Epithelial cell of esophagus (primary cell): ENCODE measurements at regions not wholly inside any gene's neighbourhood (a gene's known extent, or its start where the extent isn't known, plus 50 kb on each side); places are given as distances from the start of the nearest gene placed in this dataset.

Experiments used
- DNase-seq: peaks from one replicate; pipeline ENCODE4 v3.0.0; 2010; ENCODE audit warnings: low read depth
- H3K4me3 ChIP-seq: 2 replicates; pipeline ENCODE4 v1.5.1; 2011; ENCODE audit warnings: mild to moderate bottlenecking, low read length, control low read depth
- TF ChIP-seq, protein P1 (sequence below): IDR thresholded peaks from 2 replicates; pipeline ENCODE4 v1.5.1; 2011; ENCODE audit warnings: low read depth, mild to moderate bottlenecking, low read length, control low read depth, inconsistent platforms; ENCODE audit not compliant: insufficient read depth; ENCODE audit errors: missing control alignments

DNA sequence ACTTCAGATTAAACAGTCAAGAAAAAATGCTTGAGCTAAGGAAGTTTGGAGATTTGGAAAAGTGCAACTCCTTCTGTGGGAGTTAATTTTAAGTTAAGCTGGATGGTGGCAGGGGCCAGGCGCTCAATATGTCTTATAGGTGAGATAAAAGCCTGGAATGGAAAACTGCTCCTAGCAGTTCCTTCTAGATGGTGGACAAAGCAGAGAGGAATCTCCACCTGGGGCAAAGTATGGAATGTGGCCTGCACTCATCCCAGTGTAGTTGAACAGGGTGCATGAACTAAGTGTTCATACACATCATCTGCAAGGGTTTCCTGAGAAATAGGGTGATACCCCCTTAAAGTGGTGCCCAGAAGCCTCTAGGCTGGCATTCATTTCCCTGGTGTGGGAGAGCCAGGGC lies 227.1 kb downstream of the FGF13 start:
- no peak overlapping the region for H3K4me3 ChIP-seq
- TF ChIP-seq, protein P1, sequence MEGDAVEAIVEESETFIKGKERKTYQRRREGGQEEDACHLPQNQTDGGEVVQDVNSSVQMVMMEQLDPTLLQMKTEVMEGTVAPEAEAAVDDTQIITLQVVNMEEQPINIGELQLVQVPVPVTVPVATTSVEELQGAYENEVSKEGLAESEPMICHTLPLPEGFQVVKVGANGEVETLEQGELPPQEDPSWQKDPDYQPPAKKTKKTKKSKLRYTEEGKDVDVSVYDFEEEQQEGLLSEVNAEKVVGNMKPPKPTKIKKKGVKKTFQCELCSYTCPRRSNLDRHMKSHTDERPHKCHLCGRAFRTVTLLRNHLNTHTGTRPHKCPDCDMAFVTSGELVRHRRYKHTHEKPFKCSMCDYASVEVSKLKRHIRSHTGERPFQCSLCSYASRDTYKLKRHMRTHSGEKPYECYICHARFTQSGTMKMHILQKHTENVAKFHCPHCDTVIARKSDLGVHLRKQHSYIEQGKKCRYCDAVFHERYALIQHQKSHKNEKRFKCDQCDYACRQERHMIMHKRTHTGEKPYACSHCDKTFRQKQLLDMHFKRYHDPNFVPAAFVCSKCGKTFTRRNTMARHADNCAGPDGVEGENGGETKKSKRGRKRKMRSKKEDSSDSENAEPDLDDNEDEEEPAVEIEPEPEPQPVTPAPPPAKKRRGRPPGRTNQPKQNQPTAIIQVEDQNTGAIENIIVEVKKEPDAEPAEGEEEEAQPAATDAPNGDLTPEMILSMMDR, result no peak
- DNase-seq, result no peak

DNA sequence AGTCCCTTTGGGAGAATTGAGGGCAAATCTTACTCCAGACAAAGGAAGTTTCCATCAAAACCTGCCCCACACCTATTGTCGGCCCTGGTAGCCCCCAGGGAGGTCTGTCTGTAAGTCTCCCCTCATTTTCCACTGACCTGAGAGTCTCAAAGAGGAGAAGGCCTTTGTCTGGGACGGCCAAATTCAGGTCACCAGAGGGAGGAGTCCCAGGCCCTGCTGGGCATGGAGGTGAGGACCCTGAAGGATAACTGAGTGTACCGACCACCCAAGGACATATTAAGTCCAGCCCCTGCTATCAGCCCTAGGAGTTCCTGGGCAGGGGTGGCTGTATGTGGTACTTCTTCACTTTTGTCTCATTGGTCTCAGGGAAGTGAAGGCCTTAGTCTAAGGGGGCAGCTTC lies 229.9 kb downstream of the FGF13 start:
- DNase-seq, result no peak
- no peak overlapping the region for H3K4me3 ChIP-seq

DNA sequence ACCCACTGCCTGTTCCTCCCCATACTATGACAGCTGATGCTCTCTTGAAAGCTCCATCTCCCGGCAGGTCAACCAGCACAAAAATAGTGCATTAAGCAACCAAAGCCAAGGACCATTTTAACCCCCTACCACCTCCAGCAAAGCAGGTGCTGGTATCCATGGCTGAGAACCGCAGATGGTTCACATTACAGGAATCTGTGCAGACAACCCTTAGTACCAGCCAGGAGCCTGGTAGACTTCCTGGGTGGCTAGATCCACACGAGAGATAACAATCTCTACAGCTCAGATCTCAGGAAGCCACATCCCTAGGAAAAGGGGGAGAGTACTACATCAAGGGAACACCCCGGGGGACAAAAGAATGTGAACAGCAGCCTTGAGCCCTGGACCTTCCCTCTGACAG lies 248.0 kb downstream of the FGF13 start:
- no peak for DNase-seq
- TF ChIP-seq, protein P1, result no peak
- H3K4me3 ChIP-seq, result no peak overlapping the region

More for the DNA sequence above, 229.9 kb downstream of the FGF13 start:
- TF ChIP-seq, protein P1, result no peak
